ENCODE measurements at regions not wholly inside any gene's neighbourhood (a gene's known extent, or its start where the extent isn't known, plus 50 kb on each side); places are given as distances from the start of the nearest gene placed in this dataset.

- DNase-seq = no peak
Observed at GRCh38 chr14:53601409-53601808, 355.2 kb downstream of the BMP4 start.

- DNase-seq = no peak
Observed at GRCh38 chr14:53599221-53599945, 357.2 kb downstream of the BMP4 start.

- no peak for DNase-seq
Observed at GRCh38 chr14:53596853-53597525, 359.6 kb downstream of the BMP4 start.

- DNase-seq = no peak
Observed at GRCh38 chr14:53591816-53592215, 364.8 kb downstream of the BMP4 start.

- no peak for DNase-seq
Observed at GRCh38 chr14:53581504-53581903, 375.1 kb downstream of the BMP4 start.

- DNase-seq = no peak
Observed at GRCh38 chr14:53571641-53572328, 384.8 kb downstream of the BMP4 start.

GRCh38 chr14:53570411-53571387, 385.9 kb downstream of the BMP4 start:
- DNase-seq = no peak

GRCh38 chr14:53569446-53569845, 387.2 kb downstream of the BMP4 start:
- DNase-seq = no peak

- DNase-seq = no peak
Observed at GRCh38 chr14:53567236-53567780, 389.3 kb downstream of the BMP4 start.

- DNase-seq = no peak
Observed at GRCh38 chr14:53564870-53565269, 391.8 kb downstream of the BMP4 start.

GRCh38 chr14:53563628-53564027, 393.0 kb downstream of the BMP4 start:
- no peak for DNase-seq

- DNase-seq = no peak
Observed at GRCh38 chr14:53553221-53553620, 400.1 kb upstream of the DDHD1 start.

- no peak for DNase-seq
Observed at GRCh38 chr14:53551862-53552261, 398.7 kb upstream of the DDHD1 start.

- no peak for DNase-seq
Observed at GRCh38 chr14:53550776-53551175, 397.7 kb upstream of the DDHD1 start.

GRCh38 chr14:53549956-53550355, 396.8 kb upstream of the DDHD1 start:
- DNase-seq = no peak

GRCh38 chr14:53547593-53547992, 394.5 kb upstream of the DDHD1 start:
- DNase-seq = no peak

- DNase-seq = no peak
Observed at GRCh38 chr14:53545217-53545616, 392.1 kb upstream of the DDHD1 start.

GRCh38 chr14:53542732-53543131, 389.6 kb upstream of the DDHD1 start:
- DNase-seq = peak; percentile 36 to 37

GRCh38 chr14:53541411-53541810, 388.3 kb upstream of the DDHD1 start:
- no peak for DNase-seq

- peak; percentile 52 to 60 for DNase-seq
Observed at GRCh38 chr14:53539489-53540126, 386.5 kb upstream of the DDHD1 start.

- no peak for DNase-seq
Observed at GRCh38 chr14:53538316-53538881, 385.3 kb upstream of the DDHD1 start.
